ENCODE measurements at regions not wholly inside any gene's neighbourhood (a gene's known extent, or its start where the extent isn't known, plus 50 kb on each side); places are given as distances from the start of the nearest gene placed in this dataset.

DNA sequence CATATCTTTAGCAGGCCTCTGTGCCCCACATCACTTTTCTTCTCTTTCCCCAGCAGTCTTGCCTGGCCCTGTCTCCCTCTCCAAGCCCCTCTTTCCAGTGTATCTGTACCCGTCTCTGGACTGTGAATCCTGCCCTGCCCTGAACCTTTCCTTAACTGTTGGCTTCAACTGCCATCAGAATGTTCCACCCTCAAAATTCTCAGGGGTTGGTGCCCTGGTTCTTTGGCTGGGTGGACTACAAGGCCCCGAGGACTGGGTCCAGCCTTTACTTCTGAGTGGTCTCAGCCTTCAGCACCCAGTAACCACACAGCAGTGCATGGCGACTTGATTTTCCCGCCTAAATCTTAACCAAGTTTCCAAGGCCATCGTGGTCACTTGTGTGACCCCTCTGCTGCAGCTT lies 333.5 kb upstream of the RGMA start:
- no peak for DNase-seq (ENCODE audit: low read depth)

DNA sequence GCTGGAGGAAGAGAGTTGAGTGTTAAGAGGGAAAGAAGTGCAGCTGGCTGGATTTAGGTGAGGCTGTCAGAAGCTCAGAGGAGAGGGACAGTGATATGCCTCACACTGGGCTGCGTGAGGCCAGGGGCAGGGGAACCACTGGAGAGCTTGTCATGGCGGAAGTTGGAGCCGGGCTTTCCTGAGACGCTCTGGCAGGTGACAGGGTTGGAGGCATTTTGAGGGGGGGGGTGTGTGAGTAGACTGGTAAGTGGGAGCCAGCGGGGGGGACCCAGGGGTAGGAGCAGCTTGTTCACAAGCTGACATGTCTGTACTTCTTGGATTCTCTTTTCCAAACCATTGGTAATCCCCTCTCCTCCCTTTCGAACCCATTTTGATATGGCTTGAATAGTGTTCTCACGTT lies 331.5 kb upstream of the RGMA start:
- no peak for DNase-seq (ENCODE audit: low read depth)

DNA sequence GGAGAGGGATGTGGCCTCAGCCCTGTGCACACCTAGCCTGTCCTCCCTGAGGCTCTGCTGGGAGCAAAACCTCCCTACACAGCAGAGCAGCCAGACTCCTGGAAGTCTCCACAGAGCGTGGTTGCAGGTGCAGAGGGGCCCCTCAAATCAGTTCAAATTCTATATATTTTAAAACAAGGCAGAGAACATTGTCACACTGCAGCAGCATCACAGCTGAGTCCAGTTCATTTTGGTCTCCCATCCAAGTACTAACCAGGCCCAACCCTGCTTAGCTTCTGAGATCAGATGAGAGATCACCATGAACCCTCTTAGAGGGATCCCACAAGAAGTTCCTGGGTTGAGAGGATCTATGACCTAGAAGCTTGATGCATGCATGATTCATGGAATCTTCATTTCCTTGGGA lies 331.0 kb upstream of the RGMA start:
- no peak for DNase-seq (ENCODE audit: low read depth)

DNA sequence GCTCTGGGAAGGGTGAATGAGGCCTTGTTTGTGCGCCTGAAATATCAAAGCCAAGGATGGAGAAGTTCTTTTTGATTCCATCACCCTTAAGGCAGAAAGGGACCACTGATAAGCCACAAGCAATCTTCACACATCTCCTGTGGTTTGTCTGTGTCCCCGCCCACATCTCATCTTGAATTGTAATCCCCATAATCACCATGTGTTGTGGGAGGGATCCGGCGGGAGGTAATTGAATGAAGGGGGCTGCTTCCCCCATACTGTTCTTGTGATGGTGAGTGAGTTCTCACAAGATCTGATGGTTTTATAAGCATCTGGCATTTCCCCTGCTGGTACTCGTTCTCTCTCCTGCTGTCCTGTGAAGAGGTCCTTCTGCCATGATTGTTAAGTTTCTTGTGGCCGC lies 329.6 kb upstream of the RGMA start:
- DNase-seq (ENCODE audit: low read depth): no peak

DNA sequence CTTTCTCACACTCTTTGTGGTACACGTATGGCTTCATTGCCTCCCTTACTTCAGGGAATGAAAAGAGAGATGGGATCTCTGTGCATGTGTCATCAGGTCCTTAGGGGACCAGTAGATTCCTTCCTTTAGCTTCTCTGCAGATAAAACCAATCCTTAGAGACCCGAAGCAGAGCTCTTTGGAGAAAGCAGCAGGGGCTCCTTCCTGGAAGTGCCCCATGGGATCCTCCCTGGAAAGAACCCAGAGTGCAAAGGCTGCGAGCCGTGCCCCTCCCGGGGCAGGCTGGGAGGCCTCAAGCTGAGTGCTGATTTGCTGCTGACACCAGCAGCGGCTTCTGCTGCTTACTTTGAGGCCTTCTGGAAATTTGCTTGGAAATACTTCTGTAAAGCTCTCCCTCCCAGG lies 328.6 kb upstream of the RGMA start:
- DNase-seq (ENCODE audit: low read depth): no peak

- no peak for DNase-seq (ENCODE audit: low read depth)
Measured at GRCh38 chr15:93417156-93417555, 328.1 kb upstream of the RGMA start.

- DNase-seq (ENCODE audit: low read depth): no peak
Measured at GRCh38 chr15:93415576-93415975, 326.6 kb upstream of the RGMA start.

DNA sequence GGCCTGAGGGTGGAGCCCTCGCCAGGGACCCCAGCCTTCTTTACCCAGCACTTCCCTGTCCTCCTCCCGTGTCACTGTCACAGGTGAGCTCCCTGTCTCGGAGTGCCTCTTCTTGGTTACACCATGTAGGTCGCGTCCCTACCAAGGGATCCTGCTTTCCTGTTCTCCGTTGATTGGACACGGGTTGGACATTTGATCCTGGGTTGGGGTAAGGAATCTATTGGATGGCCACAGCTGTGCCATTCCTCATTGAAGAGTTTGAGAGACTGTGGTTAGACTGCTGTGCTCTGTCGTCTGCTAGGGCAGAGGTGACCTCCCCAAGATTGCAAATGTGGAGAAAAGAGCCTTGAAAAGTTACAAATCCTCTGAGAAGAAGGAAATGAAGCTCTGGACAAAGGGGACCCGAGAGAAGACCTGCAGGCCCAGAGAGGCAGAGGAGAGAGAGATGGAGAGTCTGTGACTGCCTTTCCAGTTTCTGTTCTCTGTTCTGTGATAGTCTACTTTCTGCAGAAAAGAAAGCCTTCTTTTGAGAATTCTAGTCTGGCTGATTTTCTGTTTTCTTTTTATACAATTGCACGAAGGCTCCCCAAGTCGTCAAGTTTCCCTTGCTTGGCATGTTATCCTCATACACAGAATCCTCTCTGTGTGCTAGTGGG lies 325.7 kb upstream of the RGMA start:
- no peak for DNase-seq (ENCODE audit: low read depth)

DNA sequence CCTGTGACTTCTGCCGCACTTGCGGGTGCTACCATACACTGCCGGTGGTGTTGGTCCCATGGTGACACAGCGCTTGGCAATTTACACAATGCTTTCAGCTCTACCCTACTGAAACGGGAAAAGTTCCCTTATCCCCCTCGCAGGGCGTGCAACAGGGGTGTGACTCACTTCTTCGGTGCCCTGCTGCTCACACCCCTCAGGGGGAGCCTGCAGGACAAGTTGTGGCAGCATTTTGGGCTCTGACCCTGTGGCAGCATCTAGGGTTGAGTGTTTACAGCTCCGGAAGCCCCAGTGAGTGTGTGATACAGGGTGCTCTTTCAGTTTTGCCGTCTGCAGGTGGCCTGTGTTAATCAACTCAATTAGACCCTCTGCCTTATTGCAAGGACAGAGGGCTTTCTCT lies 324.7 kb upstream of the RGMA start:
- no peak for DNase-seq (ENCODE audit: low read depth)

DNA sequence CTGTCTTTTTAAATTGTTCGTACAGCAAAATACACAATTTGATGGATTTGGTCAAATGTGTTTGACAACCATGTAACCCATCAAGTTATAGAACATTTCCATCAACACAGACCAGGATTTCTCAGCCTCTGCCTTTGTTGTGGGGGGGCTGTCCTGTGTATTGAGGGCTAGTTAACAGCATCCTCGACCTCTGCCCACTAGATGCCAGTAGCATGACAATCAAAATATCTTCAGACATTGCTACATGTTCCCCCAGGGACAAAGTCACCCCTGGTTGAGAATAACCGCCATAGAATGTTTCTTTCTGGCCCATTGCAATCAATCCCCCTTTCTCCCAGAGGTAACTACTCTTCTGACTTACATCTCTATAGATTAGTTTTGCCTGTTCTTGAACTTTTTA lies 310.1 kb upstream of the RGMA start:
- DNase-seq (ENCODE audit: low read depth): no peak

GRCh38 chr15:93389211-93389610 lies 300.2 kb upstream of the RGMA start:
- DNase-seq (ENCODE audit: low read depth): no peak

DNA sequence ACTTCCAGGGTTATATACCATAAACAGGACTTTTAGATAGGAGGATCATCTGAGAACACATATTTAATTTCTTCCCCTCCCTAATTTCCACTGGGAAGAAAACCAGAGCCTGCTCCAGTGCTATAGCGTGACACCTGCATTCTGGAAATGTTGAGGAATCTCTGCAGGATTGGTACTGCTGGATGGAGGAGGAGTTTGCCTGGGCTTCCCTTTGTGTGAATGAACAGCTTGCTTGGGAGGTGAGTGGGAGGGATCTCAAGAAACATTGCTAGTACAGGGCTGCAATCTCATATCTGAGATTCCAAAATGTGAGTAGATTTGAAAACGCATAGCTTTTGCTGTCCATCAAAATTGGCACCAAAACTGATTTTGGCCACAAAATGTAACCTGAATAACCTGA lies 295.9 kb upstream of the RGMA start:
- no peak for DNase-seq (ENCODE audit: low read depth)

GRCh38 chr15:93382200-93382820 lies 293.3 kb upstream of the RGMA start:
- DNase-seq (ENCODE audit: low read depth): no peak

GRCh38 chr15:93378558-93378957 lies 289.5 kb upstream of the RGMA start:
- no peak for DNase-seq (ENCODE audit: low read depth)

GRCh38 chr15:93372865-93373223 lies 283.8 kb upstream of the RGMA start:
- DNase-seq (ENCODE audit: low read depth): no peak

DNA sequence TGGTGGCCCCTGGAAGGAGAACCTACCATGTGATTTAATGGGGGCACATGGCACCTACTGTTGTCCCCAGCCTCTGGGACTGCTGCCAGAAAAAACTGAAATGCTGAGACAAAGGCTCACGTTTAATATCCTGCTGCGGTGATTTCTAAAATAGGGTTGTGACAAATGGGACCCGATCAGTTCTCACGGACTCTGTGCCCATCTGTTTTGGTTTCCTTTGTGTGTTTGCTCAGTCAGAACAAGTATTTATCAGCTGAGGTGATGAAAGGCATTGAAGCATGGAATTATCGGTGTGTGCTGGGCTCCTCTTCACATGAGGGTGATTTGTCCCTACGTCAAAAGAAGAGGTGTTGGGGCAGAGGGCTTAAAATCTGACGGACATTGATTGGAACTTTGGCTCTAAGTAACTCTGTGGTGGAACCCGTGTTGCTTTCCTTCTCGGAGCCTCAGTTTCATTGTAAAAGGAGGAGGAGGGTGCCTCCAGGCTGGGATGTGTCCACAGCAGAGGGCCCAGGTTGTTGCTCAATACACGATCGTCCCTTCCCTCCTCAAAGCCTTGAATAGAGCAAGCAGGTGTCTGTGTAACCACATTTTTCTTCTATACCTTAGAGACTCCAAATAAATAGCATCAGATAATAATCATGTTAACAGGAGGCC lies 283.3 kb upstream of the RGMA start:
- no peak for DNase-seq (ENCODE audit: low read depth)

DNA sequence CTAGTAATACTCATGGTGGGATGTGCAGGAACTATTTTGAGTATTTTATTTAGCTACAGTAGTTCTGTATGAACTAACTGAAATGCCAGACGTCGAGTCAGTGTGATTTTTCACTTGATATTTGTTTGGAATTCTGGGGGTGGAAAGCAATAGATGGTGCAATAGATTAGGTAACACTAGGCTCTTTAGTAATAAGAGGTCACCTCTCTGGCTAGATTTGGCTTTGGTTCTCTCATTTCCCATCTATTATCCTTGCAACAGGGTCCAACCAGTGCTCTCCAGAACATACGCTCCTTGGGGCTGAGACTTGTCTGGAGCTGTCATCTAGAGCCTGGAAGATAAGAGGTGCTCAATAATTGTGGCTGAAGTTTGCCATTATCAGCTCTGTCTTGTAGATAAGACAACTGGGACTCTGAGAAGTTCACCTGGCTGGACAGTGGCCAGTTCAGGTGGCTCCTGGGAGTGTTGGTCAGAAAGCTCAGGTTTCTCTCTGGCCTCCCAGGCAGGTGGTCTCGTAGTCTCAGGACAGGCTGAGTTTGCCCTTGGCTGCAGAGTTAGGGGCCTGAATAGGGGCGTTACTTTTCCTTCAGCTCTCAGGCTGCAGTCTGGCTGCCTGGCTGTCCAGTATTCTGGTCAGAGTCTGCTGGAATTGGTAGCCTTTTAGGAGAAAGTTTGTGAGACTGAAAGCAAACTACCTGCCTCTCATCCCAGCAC lies 277.5 kb upstream of the RGMA start:
- DNase-seq (ENCODE audit: low read depth): no peak

GRCh38 chr15:93362821-93363220 lies 273.8 kb upstream of the RGMA start:
- no peak for DNase-seq (ENCODE audit: low read depth)

DNA sequence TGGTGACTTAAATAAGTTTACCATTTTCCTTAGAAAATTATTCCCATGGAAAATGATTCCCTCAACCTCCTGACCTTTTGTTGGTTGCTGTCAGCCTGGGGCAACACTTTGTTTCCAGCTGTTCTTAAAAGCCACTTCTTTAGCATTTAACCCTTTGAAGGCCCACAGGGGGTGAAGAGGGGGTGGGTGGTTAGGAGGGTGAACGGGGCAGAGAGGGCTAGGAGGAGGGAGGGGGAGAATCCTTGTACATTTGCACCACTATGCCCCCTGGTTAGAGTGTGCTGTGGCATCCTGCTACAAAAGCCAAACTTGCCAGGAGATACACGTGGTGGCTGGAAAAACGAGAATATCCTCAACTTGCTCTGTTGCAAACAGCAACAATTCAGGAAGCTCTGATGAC lies 273.2 kb upstream of the RGMA start:
- no peak for DNase-seq (ENCODE audit: low read depth)

GRCh38 chr15:93361703-93362102 lies 272.7 kb upstream of the RGMA start:
- DNase-seq (ENCODE audit: low read depth): no peak

DNA sequence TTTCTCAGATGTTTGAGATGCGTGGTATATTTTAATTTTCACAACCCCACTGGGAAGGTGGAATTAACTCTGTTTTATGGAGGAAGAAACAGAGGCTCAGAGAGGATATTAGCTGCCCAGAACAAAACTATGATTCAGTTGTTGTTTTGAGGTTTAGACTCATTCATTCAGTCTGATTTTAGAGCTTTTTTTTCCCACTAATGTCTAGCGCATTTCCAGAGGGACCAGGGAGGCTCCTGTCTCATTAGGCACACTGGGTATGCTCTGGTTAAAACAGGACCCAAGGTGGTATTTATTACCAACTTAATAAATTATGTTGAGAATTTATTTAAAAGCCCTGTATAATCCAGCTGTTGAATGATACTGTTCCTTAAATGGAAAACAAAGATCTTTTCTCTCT lies 272.0 kb upstream of the RGMA start:
- DNase-seq (ENCODE audit: low read depth): no peak

DNA sequence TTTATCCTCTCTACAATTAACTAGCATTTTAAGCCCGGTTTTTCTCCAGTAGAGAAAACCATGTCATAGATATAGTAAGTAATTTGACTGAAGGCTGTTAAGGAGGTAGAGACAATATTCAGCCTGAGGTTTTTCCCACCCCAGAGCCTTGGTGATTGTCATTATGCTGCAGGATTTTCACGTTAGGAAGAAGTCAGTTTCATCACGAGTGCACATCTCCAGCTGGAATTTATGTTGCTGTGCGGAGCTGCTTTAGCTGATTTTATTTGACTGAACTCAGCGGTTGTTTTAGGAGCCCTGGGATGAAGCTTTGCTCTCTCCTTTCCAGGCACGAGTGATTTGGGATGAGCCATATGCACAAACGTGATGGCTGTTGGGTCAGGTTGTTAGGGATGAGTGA lies 271.3 kb upstream of the RGMA start:
- DNase-seq (ENCODE audit: low read depth): no peak

DNA sequence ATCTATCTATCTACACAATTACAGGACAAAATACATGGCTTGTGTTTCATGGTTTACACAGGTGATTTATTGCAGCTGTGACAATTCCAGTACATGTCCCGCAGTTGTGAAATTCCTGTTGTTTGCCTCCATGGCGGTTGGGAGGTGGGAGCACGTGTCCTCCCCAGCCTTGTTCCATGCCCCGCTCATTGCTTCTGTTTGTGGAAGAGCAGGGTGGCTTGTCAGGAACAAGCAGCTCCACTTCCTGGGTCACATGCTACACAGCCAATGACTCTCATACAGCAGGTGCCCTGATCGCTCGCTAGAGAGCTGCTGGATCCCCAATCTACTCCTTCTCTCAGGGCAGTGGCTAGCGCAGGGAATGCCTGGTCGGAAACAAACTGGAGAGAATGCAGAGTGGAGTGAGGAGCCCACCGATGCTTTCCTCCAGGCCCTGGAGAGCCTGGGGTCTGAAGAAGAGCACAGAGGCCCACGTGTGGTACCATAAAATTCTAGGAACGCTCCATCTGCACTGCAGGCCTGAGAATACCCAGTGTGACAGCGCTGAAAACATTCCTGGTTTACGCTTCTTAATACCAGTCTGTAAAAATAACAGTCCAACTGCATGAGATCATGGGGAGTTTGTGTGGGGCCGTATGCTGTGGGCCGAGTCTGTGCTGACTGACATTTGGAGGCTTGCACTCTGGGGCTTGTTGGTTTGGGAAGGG lies 270.6 kb upstream of the RGMA start:
- no peak for DNase-seq (ENCODE audit: low read depth)

Data from EH (cell line).